Neural crest cell (in vitro differentiated cells): ENCODE measurements at regions not wholly inside any gene's neighbourhood (a gene's known extent, or its start where the extent isn't known, plus 50 kb on each side); places are given as distances from the start of the nearest gene placed in this dataset.

Experiments used
- DNase-seq: peaks from one replicate; pipeline ENCODE4 v3.0.0; 2021; ENCODE audit warnings: low read depth, mixed read lengths, low spot score
- H3K27ac Mint-ChIP-seq: one replicate; pipeline ENCODE4 v1.8.0; 2021; ENCODE audit warnings: mild to moderate bottlenecking, mixed read lengths; ENCODE audit not compliant: unreplicated experiment
- H3K27me3 Mint-ChIP-seq: 2 replicates; pipeline ENCODE4 v1.8.0; 2021; ENCODE audit warnings: low read depth, mild to moderate bottlenecking, mixed read lengths
- H3K36me3 Mint-ChIP-seq: 2 replicates; pipeline ENCODE4 v1.8.0; 2021; ENCODE audit warnings: low read depth, mild to moderate bottlenecking, mixed read lengths
- H3K4me1 Mint-ChIP-seq: 2 replicates; pipeline ENCODE4 v1.8.0; 2021; ENCODE audit warnings: mixed read lengths
- H3K4me3 Mint-ChIP-seq: one replicate; pipeline ENCODE4 v1.8.0; 2021; ENCODE audit warnings: mild to moderate bottlenecking, mixed read lengths
- H3K9me3 Mint-ChIP-seq: 2 replicates; pipeline ENCODE4 v1.8.0; 2021; ENCODE audit warnings: mixed read lengths
- TF ChIP-seq, protein P1 (sequence below): fragments of 200-600 bp; sonication (generic); conservative IDR thresholded peaks from 2 replicates; pipeline ENCODE4 v1.5.0; 2021; ENCODE audit warnings: antibody characterized with exemption, mild to moderate bottlenecking

DNA sequence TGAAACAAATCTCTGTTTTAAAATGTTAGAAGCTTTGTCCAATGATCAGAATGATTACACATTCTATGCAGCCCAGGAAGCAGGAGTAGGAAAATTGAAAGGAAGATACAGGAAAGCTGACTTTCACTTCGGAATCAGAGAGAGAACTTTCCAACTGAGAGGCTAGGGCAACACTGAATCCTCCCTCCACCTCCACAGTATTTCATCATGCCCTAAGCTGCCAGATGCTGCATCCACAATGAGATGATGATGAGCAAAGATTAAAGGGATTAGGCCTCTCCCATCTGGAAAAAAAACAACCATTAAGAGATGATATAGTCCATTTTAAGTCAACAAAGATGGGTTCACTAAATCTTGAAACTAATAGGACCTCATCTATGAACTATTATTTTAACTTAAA lies 215.6 kb downstream of the GPR37 start:
- no peaks in the 10 kb centered on the region for H3K27me3 Mint-ChIP-seq
- no peaks in the 10 kb centered on the region for H3K9me3 Mint-ChIP-seq
- H3K4me1 Mint-ChIP-seq, result no peaks in the 10 kb centered on the region
- H3K27ac Mint-ChIP-seq, result no peak overlapping the region
- TF ChIP-seq, protein P1, sequence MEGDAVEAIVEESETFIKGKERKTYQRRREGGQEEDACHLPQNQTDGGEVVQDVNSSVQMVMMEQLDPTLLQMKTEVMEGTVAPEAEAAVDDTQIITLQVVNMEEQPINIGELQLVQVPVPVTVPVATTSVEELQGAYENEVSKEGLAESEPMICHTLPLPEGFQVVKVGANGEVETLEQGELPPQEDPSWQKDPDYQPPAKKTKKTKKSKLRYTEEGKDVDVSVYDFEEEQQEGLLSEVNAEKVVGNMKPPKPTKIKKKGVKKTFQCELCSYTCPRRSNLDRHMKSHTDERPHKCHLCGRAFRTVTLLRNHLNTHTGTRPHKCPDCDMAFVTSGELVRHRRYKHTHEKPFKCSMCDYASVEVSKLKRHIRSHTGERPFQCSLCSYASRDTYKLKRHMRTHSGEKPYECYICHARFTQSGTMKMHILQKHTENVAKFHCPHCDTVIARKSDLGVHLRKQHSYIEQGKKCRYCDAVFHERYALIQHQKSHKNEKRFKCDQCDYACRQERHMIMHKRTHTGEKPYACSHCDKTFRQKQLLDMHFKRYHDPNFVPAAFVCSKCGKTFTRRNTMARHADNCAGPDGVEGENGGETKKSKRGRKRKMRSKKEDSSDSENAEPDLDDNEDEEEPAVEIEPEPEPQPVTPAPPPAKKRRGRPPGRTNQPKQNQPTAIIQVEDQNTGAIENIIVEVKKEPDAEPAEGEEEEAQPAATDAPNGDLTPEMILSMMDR, result no peak
- DNase-seq, result no peak
- H3K36me3 Mint-ChIP-seq, result no peaks in the 10 kb centered on the region
- no peak overlapping the region for H3K4me3 Mint-ChIP-seq

DNA sequence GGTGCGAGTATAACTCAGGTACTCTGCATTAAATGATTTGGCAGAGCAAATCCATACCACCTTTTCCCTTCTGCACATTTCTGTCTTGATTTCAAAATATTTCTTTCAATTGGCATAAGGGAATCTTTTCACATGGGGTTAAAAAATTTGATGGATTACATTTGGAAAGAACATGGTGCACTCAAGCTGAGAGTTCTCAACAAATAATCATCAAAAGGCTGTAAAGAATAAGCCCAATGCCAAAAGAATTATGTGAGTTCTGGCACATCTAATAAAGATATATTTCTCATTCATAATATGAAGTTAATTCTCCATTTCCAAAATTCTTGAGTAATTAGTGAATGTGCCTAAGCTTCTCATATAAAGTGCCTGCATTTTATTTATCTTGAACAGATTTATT lies 223.1 kb downstream of the GPR37 start:
- no peaks in the 10 kb centered on the region for H3K9me3 Mint-ChIP-seq
- no peak for DNase-seq
- H3K27ac Mint-ChIP-seq, result no peak overlapping the region
- no peaks in the 10 kb centered on the region for H3K4me1 Mint-ChIP-seq
- H3K36me3 Mint-ChIP-seq, result no peaks in the 10 kb centered on the region
- no peaks in the 10 kb centered on the region for H3K27me3 Mint-ChIP-seq
- H3K4me3 Mint-ChIP-seq, result no peak overlapping the region
- TF ChIP-seq, protein P1, result no peak

DNA sequence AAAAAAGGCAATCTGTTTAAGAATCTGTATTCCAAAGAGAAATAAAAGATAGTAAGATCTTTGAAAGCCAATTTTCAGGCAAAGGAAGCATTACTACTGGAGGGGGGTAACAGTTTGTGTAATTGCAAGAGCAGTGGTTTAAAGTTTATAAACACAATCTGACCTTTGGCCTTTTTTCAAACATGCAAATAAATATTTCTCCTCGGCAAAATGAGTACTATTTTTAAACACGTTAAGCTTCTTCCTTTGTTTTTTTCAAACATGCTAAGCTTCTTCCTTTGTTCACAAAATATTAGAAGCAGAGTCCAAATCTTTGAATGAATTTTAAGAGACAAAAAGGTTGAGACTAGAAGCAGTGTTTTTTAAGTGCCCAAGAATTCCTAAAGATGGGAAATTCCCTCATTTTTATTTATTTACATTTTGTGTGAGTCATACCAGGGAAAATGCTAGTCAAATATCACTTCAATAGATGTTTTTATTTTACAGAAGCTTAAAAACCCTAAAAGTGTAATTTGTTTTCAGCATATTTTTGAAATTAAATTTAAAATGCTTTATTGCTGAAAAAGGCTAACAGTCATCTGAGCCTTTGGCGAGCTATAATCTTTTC lies 229.3 kb downstream of the GPR37 start:
- no peak for DNase-seq
- TF ChIP-seq, protein P1, result no peak
- Mint-ChIP-seq H3K4me3 (no peak overlapping the region), H3K27me3 (no peaks in the 10 kb centered on the region), H3K36me3 (no peaks in the 10 kb centered on the region), H3K27ac (no peak overlapping the region), H3K4me1 (no peaks in the 10 kb centered on the region), H3K9me3 (no peaks in the 10 kb centered on the region)

DNA sequence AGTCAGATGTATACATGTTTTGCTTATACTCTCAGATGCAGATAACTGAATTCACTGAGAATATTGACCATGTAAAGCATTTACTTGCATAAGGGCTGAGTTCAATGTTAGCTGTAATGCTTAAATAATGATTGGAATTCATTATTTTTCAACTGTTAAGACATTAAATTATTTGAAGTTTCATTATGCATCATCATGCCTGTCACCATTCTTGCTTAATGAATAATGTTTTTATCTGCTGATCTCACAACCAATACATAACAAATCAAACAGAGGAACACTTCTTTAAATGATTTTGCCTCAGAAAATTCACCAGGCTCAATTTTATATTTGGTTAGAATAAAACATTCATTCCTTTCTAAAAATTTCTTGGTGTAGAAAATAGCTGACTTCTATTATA lies 233.4 kb downstream of the GPR37 start:
- H3K4me1 Mint-ChIP-seq, result no peaks in the 10 kb centered on the region
- no peak overlapping the region for H3K4me3 Mint-ChIP-seq
- peaks cover 12% of the 10 kb centered on the region for H3K9me3 Mint-ChIP-seq
- H3K27me3 Mint-ChIP-seq, result no peaks in the 10 kb centered on the region
- H3K36me3 Mint-ChIP-seq, result peaks cover 10% of the 10 kb centered on the region
- TF ChIP-seq, protein P1, result no peak
- H3K27ac Mint-ChIP-seq, result no peak overlapping the region
- no peak for DNase-seq

DNA sequence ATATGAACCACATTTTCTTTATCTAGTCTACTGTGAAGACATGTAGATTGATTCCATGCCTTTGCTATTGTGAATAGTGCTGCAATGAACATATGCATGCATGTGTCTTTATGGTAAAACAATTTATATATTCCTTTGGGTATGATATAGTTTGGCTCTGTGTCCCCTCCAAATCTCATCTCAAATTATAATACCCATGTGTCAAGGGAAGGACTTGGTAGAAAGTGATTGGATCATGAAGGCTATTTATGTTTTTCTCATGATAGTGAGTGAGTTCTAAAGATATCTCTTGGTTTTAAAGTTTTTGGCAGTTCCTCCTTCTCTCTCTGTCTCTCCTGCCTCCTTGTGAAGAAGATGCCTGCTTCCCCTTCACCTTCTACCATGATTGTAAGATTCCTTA lies 248.7 kb downstream of the GPR37 start:
- peaks cover 9% of the 10 kb centered on the region for H3K9me3 Mint-ChIP-seq
- peaks cover 36% of the 10 kb centered on the region for H3K4me1 Mint-ChIP-seq
- TF ChIP-seq, protein P1, result no peak
- no peak overlapping the region for H3K27ac Mint-ChIP-seq
- H3K36me3 Mint-ChIP-seq, result peaks cover 4% of the 10 kb centered on the region
- no peaks in the 10 kb centered on the region for H3K27me3 Mint-ChIP-seq
- DNase-seq, result no peak
- H3K4me3 Mint-ChIP-seq, result no peak overlapping the region
